Endothelial cell of umbilical vein (primary cell): ENCODE measurements at regions not wholly inside any gene's neighbourhood (a gene's known extent, or its start where the extent isn't known, plus 50 kb on each side); places are given as distances from the start of the nearest gene placed in this dataset.

Source experiments
- BruUV-seq: library from RNA; stranded (reverse); fragments of 400-500 nt; replicated peaks from 2 replicates; lab custom pipeline; 2021; lab: Mats Ljungman, UMichigan
- CTCF ChIA-PET: fragments of 300-600, 350-600 bp; sonication (Branson Sonifier 250); formaldehyde crosslinking; loops from one replicate; lab custom pipeline; 2021; ENCODE audit warnings: antibody characterized with exemption, inconsistent platforms; lab: Charles Lee
- POLR2A ChIA-PET: fragments of 300-600, 350-600 bp; sonication (Branson Sonifier 250); formaldehyde crosslinking; loops from one replicate; lab custom pipeline; 2021; ENCODE audit warnings: antibody characterized with exemption, inconsistent platforms; lab: Charles Lee
- DNase-seq: peaks from one replicate; pipeline ENCODE4 v3.0.0-alpha.2; 2011; ENCODE audit warnings: low read depth, low spot score
- FAIRE-seq: peaks from 2 replicates; lab custom pipeline; 2011; peaks lifted over from hg19 to GRCh38; lab: Jason Lieb, UNC
- H2AFZ ChIP-seq: 2 replicates; pipeline ENCODE4 v1.6.0; 2012; ENCODE audit warnings: low read depth, low read length, control low read depth, inconsistent platforms
- H3K27ac ChIP-seq: 2 replicates; pipeline ENCODE4 v1.5.1; 2011; ENCODE audit warnings: low read depth, mild to moderate bottlenecking, control low read depth, low read length, moderate library complexity; ENCODE audit not compliant: insufficient read depth
- H3K27me3 ChIP-seq, 2 experiments: 2 replicates each; pipeline versions ENCODE4 v1.6.0 to v1.6.1; 2011; ENCODE audit warnings: low read length in 2 of 2, mixed read lengths in 1 of 2; ENCODE audit not compliant: control insufficient read depth in 2 of 2, insufficient read depth in 2 of 2
- H3K36me3 ChIP-seq, 2 experiments: 2 replicates in 1 of 2; 3 replicates in 1 of 2; pipeline ENCODE4 v1.5.1; 2011; ENCODE audit warnings: low read length in 2 of 2, mild to moderate bottlenecking in 1 of 2, moderate library complexity in 1 of 2; ENCODE audit not compliant: control insufficient read depth in 2 of 2, insufficient read depth in 2 of 2; ENCODE audit errors: extremely low read depth in 1 of 2
- H3K4me1 ChIP-seq: 3 replicates; pipeline ENCODE4 v1.5.1; 2011; ENCODE audit warnings: mild to moderate bottlenecking, low read length; ENCODE audit not compliant: control insufficient read depth, insufficient read depth; ENCODE audit errors: extremely low read depth
- H3K4me2 ChIP-seq: 2 replicates; pipeline ENCODE4 v1.6.1; 2011; ENCODE audit warnings: low read length, control low read depth, mixed read lengths; ENCODE audit not compliant: insufficient read depth
- H3K4me3 ChIP-seq, 3 experiments: fragments of 200-600 bp in 1 of 3; sonication (generic), shearing (Covaris generic) in 1 of 3; replicated peaks in 1 of 3; 2 replicates each; pipeline ENCODE4 v1.5.1; 2011 to 2016; ENCODE audit warnings: control low read depth in 3 of 3, low read length in 3 of 3, mild to moderate bottlenecking in 2 of 3, inconsistent platforms in 1 of 3, low read depth in 1 of 3, moderate library complexity in 1 of 3; ENCODE audit not compliant: insufficient read depth in 1 of 3
- H3K79me2 ChIP-seq: 2 replicates; pipeline ENCODE4 v1.6.0; 2012; ENCODE audit warnings: low read length, inconsistent platforms; ENCODE audit not compliant: control insufficient read depth, insufficient read depth
- H3K9ac ChIP-seq: replicated peaks from 2 replicates; pipeline ENCODE3; 2011; ENCODE audit warnings: low read length, control low read depth; ENCODE audit not compliant: insufficient read depth; ENCODE audit errors: extremely low read depth
- H3K9me1 ChIP-seq: replicated peaks from 3 replicates; pipeline ENCODE4 v1.6.0; 2011; ENCODE audit warnings: mild to moderate bottlenecking, low read length; ENCODE audit not compliant: control insufficient read depth, insufficient read depth; ENCODE audit errors: extremely low read depth
- H3K9me3 ChIP-seq: replicated peaks from 2 replicates; pipeline ENCODE4 v1.5.1; 2012; ENCODE audit warnings: low read length, inconsistent platforms; ENCODE audit not compliant: control insufficient read depth, insufficient read depth
- H4K20me1 ChIP-seq: replicated peaks from 2 replicates; pipeline ENCODE3; 2011; ENCODE audit warnings: mild to moderate bottlenecking, low read length; ENCODE audit not compliant: control insufficient read depth, insufficient read depth; ENCODE audit errors: extremely low read depth
- CTCF ChIP-seq, 2 donors: IDR thresholded peaks; 1 replicate in 1 of 2; 2 replicates in 1 of 2; pipeline ENCODE4 v1.5.1; 2011; ENCODE audit warnings: low read length in 2 of 2, mild to moderate bottlenecking in 2 of 2, moderate library complexity in 2 of 2, control low read depth in 1 of 2, inconsistent platforms in 1 of 2, low read depth in 1 of 2; ENCODE audit not compliant: insufficient read depth in 1 of 2; ENCODE audit errors: extremely low read depth in 1 of 2
- EZH2 ChIP-seq: IDR thresholded peaks from 2 replicates; pipeline ENCODE4 v1.6.1; 2012; ENCODE audit warnings: borderline replicate concordance, low read depth, mild to moderate bottlenecking, moderate library complexity, low read length, inconsistent platforms; ENCODE audit not compliant: severe bottlenecking
- FOS ChIP-seq: IDR thresholded peaks from 2 replicates; pipeline ENCODE4 v1.6.1; 2011; ENCODE audit warnings: mild to moderate bottlenecking, low read length, moderate library complexity, borderline replicate concordance; ENCODE audit not compliant: insufficient read depth
- GATA2 ChIP-seq: IDR thresholded peaks from 2 replicates; pipeline ENCODE4 v1.7.0; 2011; ENCODE audit warnings: low read depth, mild to moderate bottlenecking, moderate library complexity, mixed read lengths, low read length; ENCODE audit not compliant: insufficient read length, insufficient read depth
- JUN ChIP-seq: IDR thresholded peaks from 2 replicates; pipeline ENCODE4 v1.6.1; 2011; ENCODE audit warnings: borderline replicate concordance, low read depth; ENCODE audit not compliant: insufficient read length, insufficient read depth
- MAX ChIP-seq: IDR thresholded peaks from 2 replicates; pipeline ENCODE4 v1.6.1; 2011; ENCODE audit not compliant: insufficient read depth, insufficient read length
- MYC ChIP-seq: IDR thresholded peaks from one replicate; pipeline ENCODE4 v1.6.1; 2011; ENCODE audit warnings: mild to moderate bottlenecking, low read depth, low read length
- POLR2A ChIP-seq: IDR thresholded peaks from 2 replicates; pipeline ENCODE4 v1.6.1; 2012; ENCODE audit warnings: low read depth, mild to moderate bottlenecking, control low read depth, low read length
- POLR2AphosphoS5 ChIP-seq: IDR thresholded peaks from 2 replicates; pipeline ENCODE4 v1.6.1; 2012; ENCODE audit warnings: low read depth, mild to moderate bottlenecking, control low read depth, low read length, moderate library complexity; ENCODE audit not compliant: insufficient read depth
- dilution Hi-C: fragments of 300-500 bp; cut with MboI; formaldehyde crosslinking; loops from one replicate; pipeline ENCODE4 v1.15.0; 2019; ENCODE audit warnings: low sequenced_read_pairs; ENCODE audit not compliant: extremely low pct_ligation_motif_present
- intact Hi-C: fragments of 100-400 bp; cut with micrococcal nuclease; formaldehyde crosslinking; loops from one replicate; pipeline ENCODE4 v1.10.0; 2022

DNA sequence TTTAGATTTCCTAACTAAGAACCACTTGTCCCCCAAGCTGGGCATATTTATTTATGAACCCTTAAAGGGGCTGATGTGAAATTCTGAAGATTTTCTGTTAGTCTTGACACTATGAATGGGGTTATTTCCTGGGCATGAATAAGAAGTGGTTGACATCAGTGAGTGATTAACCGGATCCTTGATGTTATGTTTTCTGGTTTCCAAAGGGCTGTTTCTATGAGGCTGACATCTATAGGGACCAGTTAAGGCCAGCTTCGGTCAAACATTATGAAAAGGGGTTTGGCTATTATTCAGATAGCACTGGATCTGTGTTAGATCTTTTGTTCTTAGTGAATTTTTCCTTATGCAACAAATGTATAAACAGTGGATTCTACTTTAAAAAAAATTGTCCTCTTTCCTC, 443.7 kb upstream of the SPRED2 start:
- no peaks in the 10 kb centered on the region for H3K4me1 ChIP-seq
- no peaks in the 10 kb centered on the region for H3K9me1 ChIP-seq
- no peak overlapping the region for H3K9ac ChIP-seq
- DNase-seq (no peak), FAIRE-seq (no peak)
- no TSS peak for BruUV-seq
- intact Hi-C loops: no loop called here
- H3K9me3 ChIP-seq: no peaks in the 10 kb centered on the region
- H3K27me3 ChIP-seq: no peaks in the 10 kb centered on the region
- dilution Hi-C loops: no loop called here
- H3K36me3 ChIP-seq: no peaks in the 10 kb centered on the region
- H3K4me3 ChIP-seq: no peak overlapping the region
- no peaks in the 10 kb centered on the region for H3K79me2 ChIP-seq
- ChIA-PET CTCF (no interaction called here), POLR2A (no interaction called here)
- no peak overlapping the region for H2AFZ ChIP-seq
- no peak overlapping the region for H3K27ac ChIP-seq
- no peaks in the 10 kb centered on the region for H4K20me1 ChIP-seq
- TF ChIP-seq MAX: no peak
- TF ChIP-seq POLR2AphosphoS5: no peak
- no peak overlapping the region for H3K4me2 ChIP-seq

GRCh38 chr2:65870826-65871225, 438.4 kb upstream of the SPRED2 start:
- Histone ChIP-seq H3K79me2 (no peaks in the 10 kb centered on the region), H3K4me1 (no peaks in the 10 kb centered on the region), H3K36me3 (no peaks in the 10 kb centered on the region), H3K4me2 (no peak overlapping the region), H2AFZ (no peak overlapping the region), H3K9me1 (no peaks in the 10 kb centered on the region), H3K9ac (no peak overlapping the region), H3K4me3 (no peak overlapping the region), H4K20me1 (no peaks in the 10 kb centered on the region), H3K27ac (no peak overlapping the region), H3K9me3 (no peaks in the 10 kb centered on the region), H3K27me3 (no peaks in the 10 kb centered on the region)
- no peak for DNase-seq
- dilution Hi-C loops: no loop called here
- FAIRE-seq: no peak
- ChIA-PET POLR2A (no interaction called here), CTCF (interaction anchor here (0.5 kb wide), 1 partner anchor 812 kb away, joined by 3 read pairs; no protein-coding TSS in a partner anchor)
- no peak for TF ChIP-seq FOS
- TF ChIP-seq JUN: no peak
- no peak for TF ChIP-seq MYC
- TF ChIP-seq CTCF (IDR thresholded peaks at IDR 0.05; ENCODE audit: extremely low read depth in 1 of 2, insufficient read depth in 1 of 2, low read depth in 1 of 2, low read length in 2 of 2): no peak
- TF ChIP-seq GATA2: no peak
- no peak for TF ChIP-seq MAX
- TF ChIP-seq POLR2AphosphoS5: no peak
- no peak for TF ChIP-seq POLR2A
- TF ChIP-seq EZH2: no peak
- BruUV-seq: no TSS peak
- intact Hi-C loops: no loop called here
